Lung (tissue), 11 donors: ENCODE measurements at regions not wholly inside any gene's neighbourhood (a gene's known extent, or its start where the extent isn't known, plus 50 kb on each side); places are given as distances from the start of the nearest gene placed in this dataset.

Source experiments
- ATAC-seq: fragments of 200-7000 bp; cut with Tn5 transposase; one replicate; pipeline ENCODE4 v1.9.1; 2020; ENCODE audit warnings: moderate number of reproducible peaks; ENCODE audit not compliant: insufficient read depth, low FRiP score
- DNase-seq, 3 donors: peaks; one replicate each; pipeline ENCODE4 v3.0.0-alpha.2; 2013 to 2017
- H3K27ac ChIP-seq, 2 donors: one replicate each; pipeline ENCODE4 v1.5.1; 2013; ENCODE audit warnings: mild to moderate bottlenecking in 2 of 2, moderate library complexity in 2 of 2, control low read depth in 1 of 2, inconsistent platforms in 1 of 2, low read depth in 1 of 2, low read length in 1 of 2
- H3K27me3 ChIP-seq, 3 donors: one replicate each; pipeline ENCODE4 v1.5.1; 2013; ENCODE audit warnings: low read length in 2 of 3; ENCODE audit not compliant: control insufficient read depth in 3 of 3, insufficient read depth in 3 of 3
- H3K36me3 ChIP-seq, 4 donors: one replicate each; pipeline ENCODE4 v1.5.1; 2013; ENCODE audit warnings: low read length in 4 of 4, mild to moderate bottlenecking in 1 of 4, moderate library complexity in 1 of 4; ENCODE audit not compliant: control insufficient read depth in 4 of 4, insufficient read depth in 4 of 4
- H3K4me1 ChIP-seq, 5 donors: one replicate each; pipeline ENCODE4 v1.5.1; 2013; ENCODE audit warnings: low read length in 5 of 5, mild to moderate bottlenecking in 2 of 5, moderate library complexity in 1 of 5; ENCODE audit not compliant: control insufficient read depth in 5 of 5, insufficient read depth in 5 of 5
- H3K4me3 ChIP-seq: one replicate; pipeline ENCODE4 v1.5.1; 2013; ENCODE audit warnings: mild to moderate bottlenecking, control low read depth, moderate library complexity
- H3K9ac ChIP-seq, 2 donors: one replicate each; pipeline ENCODE4 v1.5.1; 2013; ENCODE audit warnings: low read length in 2 of 2, control low read depth in 1 of 2; ENCODE audit not compliant: insufficient read depth in 1 of 2
- H3K9me3 ChIP-seq, 4 donors: one replicate each; pipeline ENCODE4 v1.5.1; 2013; ENCODE audit warnings: low read length in 3 of 4, mild to moderate bottlenecking in 1 of 4, moderate library complexity in 1 of 4; ENCODE audit not compliant: control insufficient read depth in 4 of 4, insufficient read depth in 3 of 4
- CTCF ChIP-seq: IDR thresholded peaks from 2 replicates; pipeline ENCODE4 v1.5.1; 2012; ENCODE audit warnings: mild to moderate bottlenecking; ENCODE audit errors: control extremely low read depth, extremely low read depth
- WGBS, 2 donors: extraction: QIAGEN DNeasy Blood & Tissue Kit; methylation state at CpG; one replicate each; pipeline ENCODE4 v1.1.7; 2013; 5-methylcytosine and 5-hydroxymethylcytosine counted together
- donor health status: control.
- donor health status: control.
- donor health status: Bipolar disorder and iron deficiency.
- donor health status: healthy.
- donor health status: DM: yes; HTN: yes; CAD: no.

DNA sequence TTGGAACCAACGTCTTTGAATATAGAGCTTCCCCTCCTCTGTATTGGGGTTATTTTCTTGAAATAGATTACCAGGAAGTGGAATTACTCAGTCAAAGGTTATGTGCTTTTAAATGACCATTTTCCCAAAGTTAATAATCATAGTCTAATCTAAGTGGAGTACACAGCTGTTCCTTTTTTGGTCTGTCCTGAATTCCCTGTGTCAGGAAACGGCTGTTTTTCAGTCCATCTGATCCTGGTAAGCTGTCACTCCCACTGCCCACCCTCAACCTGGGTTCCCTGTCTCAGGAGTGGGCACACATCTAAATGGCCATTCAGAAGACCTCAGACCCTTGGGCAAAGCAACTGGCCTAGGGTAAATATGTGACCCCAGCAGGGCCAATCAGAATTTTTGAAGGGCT, 57.6 kb upstream of the KSR1 start:
- WGBS, 2 donors, result 73 to 76% methylated on average over 2 of the region's 2 CpGs
- H3K9ac ChIP-seq, result no peak overlapping the region
- no peaks in the 10 kb centered on the region for H3K27me3 ChIP-seq
- no peak overlapping the region for H3K4me3 ChIP-seq
- ATAC-seq, result no peak
- H3K9me3 ChIP-seq, result no peaks in the 10 kb centered on the region
- TF ChIP-seq CTCF, result no peak
- no peaks in the 10 kb centered on the region for H3K36me3 ChIP-seq
- DNase-seq, result no peak
- H3K4me1 ChIP-seq, result no peaks in the 10 kb centered on the region
- H3K27ac ChIP-seq, result no peak overlapping the region

- DNase-seq (no peak), ATAC-seq (no peak)
- H3K9ac ChIP-seq, result no peak overlapping the region
- WGBS, 2 donors, result 95 to 97% methylated on average over 6 of the region's 6 CpGs
- no peak overlapping the region for H3K4me3 ChIP-seq
- TF ChIP-seq CTCF, result no peak
- H3K9me3 ChIP-seq, result no peaks in the 10 kb centered on the region
- H3K27me3 ChIP-seq, result no peaks in the 10 kb centered on the region
- no peak overlapping the region for H3K27ac ChIP-seq
- no peaks in the 10 kb centered on the region for H3K36me3 ChIP-seq
- no peaks in the 10 kb centered on the region for H3K4me1 ChIP-seq
Observed at GRCh38 chr17:27400991-27401390, 55.3 kb upstream of the KSR1 start.

DNA sequence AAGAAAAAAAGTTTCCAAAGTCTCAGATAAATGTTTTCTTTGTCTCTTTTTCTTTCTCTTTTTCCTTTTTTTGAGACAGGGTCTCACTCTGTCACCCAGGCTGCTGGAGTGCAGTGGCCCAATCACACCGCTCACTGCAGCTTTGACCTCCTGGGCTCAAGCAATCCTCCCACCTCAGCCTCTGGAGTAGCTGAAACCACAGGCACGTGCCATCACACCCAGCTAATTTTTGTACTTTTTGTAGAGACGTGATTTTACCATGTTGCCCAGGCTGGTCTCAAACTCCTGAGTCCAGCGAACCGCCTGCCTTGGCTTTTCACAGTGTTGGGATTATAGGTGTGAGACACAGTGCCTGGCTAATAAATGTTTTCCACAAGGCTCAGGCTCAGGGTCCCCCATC, 53.3 kb upstream of the KSR1 start:
- no peak for ATAC-seq
- no peak overlapping the region for H3K9ac ChIP-seq
- WGBS, 2 donors, result 95% methylated on average over 5 of the region's 5 CpGs

More for the DNA sequence above, 53.3 kb upstream of the KSR1 start:
- Histone ChIP-seq H3K36me3 (no peaks in the 10 kb centered on the region), H3K9me3 (no peaks in the 10 kb centered on the region), H3K4me3 (no peak overlapping the region), H3K27me3 (no peaks in the 10 kb centered on the region), H3K27ac (no peak overlapping the region), H3K4me1 (peaks cover 0 to 2% (median 0%) of the 10 kb centered on the region in 5 donors)
- DNase-seq, result no peak
- TF ChIP-seq CTCF, result no peak
